ENCODE measurements at regions not wholly inside any gene's neighbourhood (a gene's known extent, or its start where the extent isn't known, plus 50 kb on each side); places are given as distances from the start of the nearest gene placed in this dataset.

GRCh38 chr15:27642981-27643380, 456.1 kb downstream of the OCA2 start:
- intact Hi-C loops (cut with micrococcal nuclease) = no loop called here
- Mint-ChIP-seq H3K9me3 (ENCODE audit: unreplicated experiment) (peaks cover 51% of the 10 kb centered on the region), H3K36me3 (ENCODE audit: insufficient read depth, unreplicated experiment) (no peaks in the 10 kb centered on the region), H3K27me3 (ENCODE audit: insufficient read depth, unreplicated experiment) (no peaks in the 10 kb centered on the region), H3K27ac (ENCODE audit: low read depth, unreplicated experiment) (no peak overlapping the region), H3K4me3 (ENCODE audit: unreplicated experiment) (no peak overlapping the region), H3K4me1 (ENCODE audit: insufficient read depth, unreplicated experiment) (no peaks in the 10 kb centered on the region)
- POLR2A ChIA-PET = no interaction called here
- no TSS peak for BruUV-seq (replicated peaks)
- CTCF ChIA-PET = no interaction called here
- TF ChIP-seq CTCF (IDR thresholded peaks at IDR 0.05; ENCODE audit: unreplicated experiment) = no peak
- no peak for DNase-seq (ENCODE audit: unreplicated experiment)

DNA sequence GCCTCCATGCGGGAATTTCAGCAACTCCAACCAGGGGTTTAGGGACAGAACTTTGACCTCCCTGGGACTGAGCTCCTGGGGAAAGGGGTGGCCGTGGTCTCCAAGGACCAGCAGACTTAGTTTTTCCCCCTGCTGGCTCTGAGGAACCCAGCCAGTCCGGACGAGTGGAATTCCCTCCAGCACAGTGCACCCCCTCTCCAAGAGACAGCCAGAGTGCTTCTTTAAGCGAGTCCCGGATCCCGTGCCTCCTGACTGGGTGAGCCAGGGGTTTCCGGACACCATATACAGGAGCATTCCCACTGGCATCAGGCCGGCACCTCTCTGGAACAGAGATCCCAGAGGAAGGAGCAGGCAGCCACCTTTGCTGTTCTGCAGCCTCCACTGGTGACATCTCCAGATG, 459.5 kb downstream of the OCA2 start:
- Mint-ChIP-seq H3K4me3 (ENCODE audit: unreplicated experiment) (no peak overlapping the region), H3K9me3 (ENCODE audit: unreplicated experiment) (peaks cover 47% of the 10 kb centered on the region), H3K4me1 (ENCODE audit: insufficient read depth, unreplicated experiment) (no peaks in the 10 kb centered on the region), H3K27me3 (ENCODE audit: insufficient read depth, unreplicated experiment) (no peaks in the 10 kb centered on the region), H3K27ac (ENCODE audit: low read depth, unreplicated experiment) (no peak overlapping the region), H3K36me3 (ENCODE audit: insufficient read depth, unreplicated experiment) (no peaks in the 10 kb centered on the region)
- BruUV-seq (replicated peaks) = no TSS peak
- intact Hi-C loops (cut with micrococcal nuclease) = no loop called here
- CTCF ChIA-PET = no interaction called here
- no peak for TF ChIP-seq CTCF (IDR thresholded peaks at IDR 0.05; ENCODE audit: unreplicated experiment)
- POLR2A ChIA-PET = no interaction called here
- DNase-seq (ENCODE audit: unreplicated experiment) = no peak

- TF ChIP-seq CTCF (IDR thresholded peaks at IDR 0.05; ENCODE audit: unreplicated experiment) = no peak
- ChIA-PET POLR2A (no interaction called here), CTCF (no interaction called here)
- no peaks in the 10 kb centered on the region for H3K4me1 Mint-ChIP-seq (ENCODE audit: insufficient read depth, unreplicated experiment)
- no peak overlapping the region for H3K27ac Mint-ChIP-seq (ENCODE audit: low read depth, unreplicated experiment)
- no peaks in the 10 kb centered on the region for H3K27me3 Mint-ChIP-seq (ENCODE audit: insufficient read depth, unreplicated experiment)
- H3K4me3 Mint-ChIP-seq (ENCODE audit: unreplicated experiment) = no peak overlapping the region
- no peaks in the 10 kb centered on the region for H3K36me3 Mint-ChIP-seq (ENCODE audit: insufficient read depth, unreplicated experiment)
- peaks cover 53% of the 10 kb centered on the region for H3K9me3 Mint-ChIP-seq (ENCODE audit: unreplicated experiment)
- no TSS peak for BruUV-seq (replicated peaks)
- no peak for DNase-seq (ENCODE audit: unreplicated experiment)
- intact Hi-C loops (cut with micrococcal nuclease) = no loop called here
These were observed 460.2 kb downstream of the OCA2 start for GRCh38 chr15:27638958-27639357.

- no peak for TF ChIP-seq CTCF (IDR thresholded peaks at IDR 0.05; ENCODE audit: unreplicated experiment)
- POLR2A ChIA-PET = no interaction called here
- Mint-ChIP-seq H3K9me3 (ENCODE audit: unreplicated experiment) (peaks cover 42% of the 10 kb centered on the region), H3K27me3 (ENCODE audit: insufficient read depth, unreplicated experiment) (no peaks in the 10 kb centered on the region), H3K4me3 (ENCODE audit: unreplicated experiment) (no peak overlapping the region), H3K36me3 (ENCODE audit: insufficient read depth, unreplicated experiment) (no peaks in the 10 kb centered on the region), H3K4me1 (ENCODE audit: insufficient read depth, unreplicated experiment) (no peaks in the 10 kb centered on the region), H3K27ac (ENCODE audit: low read depth, unreplicated experiment) (no peak overlapping the region)
- CTCF ChIA-PET = no interaction called here
- DNase-seq (ENCODE audit: unreplicated experiment) = no peak
- BruUV-seq (replicated peaks) = no TSS peak
- intact Hi-C loops (cut with micrococcal nuclease) = no loop called here
These were observed 463.2 kb downstream of the OCA2 start for GRCh38 chr15:27635916-27636315.
